GM23248 (cell line): ENCODE measurements at regions not wholly inside any gene's neighbourhood (a gene's known extent, or its start where the extent isn't known, plus 50 kb on each side); places are given as distances from the start of the nearest gene placed in this dataset.

Source experiments
- DNase-seq: peaks from one replicate; pipeline ENCODE4 v3.0.0-alpha.2; 2015
- H2AFZ ChIP-seq: fragments of 200-600 bp; sonication (generic); 2 replicates; pipeline ENCODE4 v1.6.1; 2016; ENCODE audit warnings: antibody characterized with exemption
- H3F3A ChIP-seq: fragments of 200-600 bp; sonication (generic); 2 replicates; pipeline ENCODE4 v1.6.1; 2016; ENCODE audit warnings: mild to moderate bottlenecking, antibody characterized with exemption, mixed run types; ENCODE audit not compliant: insufficient read depth
- H3K27ac ChIP-seq: fragments of 200-600 bp; sonication (generic); 2 replicates; pipeline ENCODE4 v1.5.1; 2016; ENCODE audit warnings: mild to moderate bottlenecking
- H3K27me3 ChIP-seq: fragments of 200-600 bp; sonication (generic); replicated peaks from 2 replicates; pipeline ENCODE4 v1.6.1; 2016; ENCODE audit warnings: mild to moderate bottlenecking; ENCODE audit not compliant: insufficient read depth
- H3K36me3 ChIP-seq: fragments of 200-600 bp; sonication (generic); 2 replicates; pipeline ENCODE4 v1.6.1; 2016; ENCODE audit warnings: low read depth, mild to moderate bottlenecking
- H3K4me1 ChIP-seq: fragments of 200-600 bp; sonication (generic); 2 replicates; pipeline ENCODE4 v1.6.1; 2016; ENCODE audit warnings: mild to moderate bottlenecking; ENCODE audit not compliant: insufficient read depth
- H3K4me2 ChIP-seq: fragments of 200-600 bp; sonication (generic); one replicate; pipeline ENCODE4 v1.6.1; 2016; ENCODE audit warnings: mild to moderate bottlenecking; ENCODE audit not compliant: unreplicated experiment
- H3K4me3 ChIP-seq: fragments of 200-600 bp; sonication (generic); 2 replicates; pipeline ENCODE4 v1.5.1; 2016; ENCODE audit warnings: mild to moderate bottlenecking
- H3K79me2 ChIP-seq: fragments of 200-600 bp; sonication (generic); 2 replicates; pipeline ENCODE4 v1.6.1; 2016; ENCODE audit warnings: mild to moderate bottlenecking; ENCODE audit not compliant: insufficient read depth
- H3K9ac ChIP-seq: fragments of 200-600 bp; sonication (generic); 2 replicates; pipeline ENCODE4 v1.6.1; 2016; ENCODE audit warnings: mild to moderate bottlenecking
- H3K9me2 ChIP-seq: fragments of 200-600 bp; sonication (generic); 2 replicates; pipeline ENCODE4 v1.6.1; 2016; ENCODE audit warnings: mixed run types, mild to moderate bottlenecking, moderate library complexity; ENCODE audit not compliant: insufficient read depth
- H3K9me3 ChIP-seq: fragments of 200-600 bp; sonication (generic); one replicate; pipeline ENCODE4 v1.6.1; 2017; ENCODE audit warnings: low read depth
- H4K20me1 ChIP-seq: fragments of 200-600 bp; sonication (generic); 2 replicates; pipeline ENCODE4 v1.6.0; 2016; ENCODE audit not compliant: insufficient read depth
- EZH2 ChIP-seq: fragments of 200-600 bp; sonication (generic); IDR thresholded peaks from 2 replicates; pipeline ENCODE4 v1.6.1; 2018; ENCODE audit warnings: antibody characterized with exemption, mild to moderate bottlenecking; ENCODE audit not compliant: insufficient read depth, poor library complexity, severe bottlenecking
- EZH2phosphoT487 ChIP-seq: fragments of 200-600 bp; sonication (generic); IDR thresholded peaks from 2 replicates; pipeline ENCODE4 v1.6.1; 2018; ENCODE audit warnings: antibody characterized with exemption, moderate library complexity, mild to moderate bottlenecking, low read depth; ENCODE audit not compliant: insufficient read depth
- WGBS, 2 experiments: methylation state at CpG; one replicate each; pipeline ENCODE4 v1.1.6; 2015 to 2017; ENCODE audit warnings: low lambda C conversion rate in 2 of 2, low coverage in 1 of 2; ENCODE audit errors: missing lambda C conversion rate in 2 of 2; 5-methylcytosine and 5-hydroxymethylcytosine counted together
- in situ Hi-C: fragments of 300-500 bp; cut with MboI; formaldehyde crosslinking; loops from 2 replicates; pipeline ENCODE4 v1.15.0; 2020

GRCh38 chr4:37058826-37059225, 185.7 kb upstream of the NWD2 start:
- WGBS, 2 experiments = 11 to 12% methylated on average over 4 of the region's 4 CpGs
- H3K36me3 ChIP-seq = no peaks in the 10 kb centered on the region
- no peaks in the 10 kb centered on the region for H4K20me1 ChIP-seq
- no peak overlapping the region for H3K9ac ChIP-seq
- H3K4me1 ChIP-seq = no peaks in the 10 kb centered on the region
- no peaks in the 10 kb centered on the region for H3K27me3 ChIP-seq
- no peak for DNase-seq
- in situ Hi-C loops = no loop called here
- H3K27ac ChIP-seq = no peak overlapping the region
- no peaks in the 10 kb centered on the region for H3K9me2 ChIP-seq
- H3K79me2 ChIP-seq = no peaks in the 10 kb centered on the region
- no peak for TF ChIP-seq EZH2phosphoT487
- no peak for TF ChIP-seq EZH2
- peaks cover 3% of the 10 kb centered on the region for H3K9me3 ChIP-seq
- no peaks in the 10 kb centered on the region for H3F3A ChIP-seq
- H3K4me2 ChIP-seq = no peak overlapping the region
- no peak overlapping the region for H2AFZ ChIP-seq
- no peak overlapping the region for H3K4me3 ChIP-seq

- H3K4me2 ChIP-seq = no peak overlapping the region
- no peaks in the 10 kb centered on the region for H3K9me3 ChIP-seq
- H3K9ac ChIP-seq = no peak overlapping the region
- no peaks in the 10 kb centered on the region for H3K27me3 ChIP-seq
- no peaks in the 10 kb centered on the region for H3K9me2 ChIP-seq
- H3F3A ChIP-seq = no peaks in the 10 kb centered on the region
- 23 to 29% methylated on average over 2 of the region's 2 CpGs for WGBS, 2 experiments
- no peaks in the 10 kb centered on the region for H4K20me1 ChIP-seq
- TF ChIP-seq EZH2 (no peak), EZH2phosphoT487 (no peak)
- H3K36me3 ChIP-seq = no peaks in the 10 kb centered on the region
- no peaks in the 10 kb centered on the region for H3K4me1 ChIP-seq
- H3K27ac ChIP-seq = no peak overlapping the region
- in situ Hi-C loops = no loop called here
- H3K79me2 ChIP-seq = no peaks in the 10 kb centered on the region
- H2AFZ ChIP-seq = no peak overlapping the region
- H3K4me3 ChIP-seq = no peak overlapping the region
- DNase-seq = no peak
Observed at GRCh38 chr4:37066159-37066558, 178.4 kb upstream of the NWD2 start.

- no peak for DNase-seq
- no peaks in the 10 kb centered on the region for H3K36me3 ChIP-seq
- no peak for TF ChIP-seq EZH2
- TF ChIP-seq EZH2phosphoT487 = no peak
- H3K27ac ChIP-seq = no peak overlapping the region
- no peak overlapping the region for H2AFZ ChIP-seq
- H3K79me2 ChIP-seq = no peaks in the 10 kb centered on the region
- H3K9me3 ChIP-seq = no peaks in the 10 kb centered on the region
- WGBS, 2 experiments = 10 to 18% methylated on average over 5 of the region's 5 CpGs
- in situ Hi-C loops = no loop called here
- H3K9me2 ChIP-seq = no peaks in the 10 kb centered on the region
- H3K4me2 ChIP-seq = no peak overlapping the region
- no peaks in the 10 kb centered on the region for H3K4me1 ChIP-seq
- H3K9ac ChIP-seq = no peak overlapping the region
- no peaks in the 10 kb centered on the region for H3F3A ChIP-seq
- no peaks in the 10 kb centered on the region for H3K27me3 ChIP-seq
- H4K20me1 ChIP-seq = no peaks in the 10 kb centered on the region
- no peak overlapping the region for H3K4me3 ChIP-seq
Observed at GRCh38 chr4:37068580-37068979, 176.0 kb upstream of the NWD2 start.

- no peak overlapping the region for H3K9ac ChIP-seq
- DNase-seq = no peak
- H3F3A ChIP-seq = no peaks in the 10 kb centered on the region
- no peak overlapping the region for H3K4me2 ChIP-seq
- H3K27me3 ChIP-seq = no peaks in the 10 kb centered on the region
- WGBS, 2 experiments = 20 to 21% methylated on average over 5 of the region's 5 CpGs
- H3K4me3 ChIP-seq = no peak overlapping the region
- H3K9me2 ChIP-seq = no peaks in the 10 kb centered on the region
- no peak overlapping the region for H3K27ac ChIP-seq
- H3K4me1 ChIP-seq = no peaks in the 10 kb centered on the region
- H2AFZ ChIP-seq = no peak overlapping the region
- no peaks in the 10 kb centered on the region for H4K20me1 ChIP-seq
- in situ Hi-C loops = no loop called here
- H3K79me2 ChIP-seq = no peaks in the 10 kb centered on the region
- no peak for TF ChIP-seq EZH2
- no peak for TF ChIP-seq EZH2phosphoT487
- H3K36me3 ChIP-seq = no peaks in the 10 kb centered on the region
- no peaks in the 10 kb centered on the region for H3K9me3 ChIP-seq
Observed at GRCh38 chr4:37070041-37070440, 174.5 kb upstream of the NWD2 start.

GRCh38 chr4:37071576-37071975, 173.0 kb upstream of the NWD2 start:
- in situ Hi-C loops = no loop called here
- Histone ChIP-seq H3F3A (no peaks in the 10 kb centered on the region), H3K4me2 (no peak overlapping the region), H4K20me1 (no peaks in the 10 kb centered on the region), H3K36me3 (no peaks in the 10 kb centered on the region), H3K79me2 (no peaks in the 10 kb centered on the region), H3K27ac (no peak overlapping the region), H3K4me1 (no peaks in the 10 kb centered on the region), H3K9me2 (no peaks in the 10 kb centered on the region), H3K9ac (no peak overlapping the region), H3K9me3 (no peaks in the 10 kb centered on the region), H3K4me3 (no peak overlapping the region), H2AFZ (no peak overlapping the region), H3K27me3 (no peaks in the 10 kb centered on the region)
- no peak for DNase-seq
- no peak for TF ChIP-seq EZH2phosphoT487
- TF ChIP-seq EZH2 = no peak
- 24 to 29% methylated on average over 3 of the region's 3 CpGs for WGBS, 2 experiments
